ENCODE measurements at regions not wholly inside any gene's neighbourhood (a gene's known extent, or its start where the extent isn't known, plus 50 kb on each side); places are given as distances from the start of the nearest gene placed in this dataset.
"Not testable (repeated sequence)": the region's sequence is repeated elsewhere in the genome, so short reads cannot be mapped to it uniquely, and the experiment has no call there.

- CTCF ChIA-PET = interaction anchor here (0.8 to 10.7 kb wide), 2 partner anchors 11 to 744 kb away, joined by 3 to 180 read pairs; no protein-coding TSS in a partner anchor
- no peak for DNase-seq (ENCODE audit: low read depth, low spot score)
Observed at GRCh38 chr12:42020226-42020625, 124.4 kb downstream of the GXYLT1 start.

GRCh38 chr12:42019746-42020145 is 124.9 kb downstream of the GXYLT1 start:
- no peak for DNase-seq (ENCODE audit: low read depth, low spot score)
- ChIA-PET CTCF (interaction anchor here (10.7 kb wide), 1 partner anchor 743 kb away, joined by 180 read pairs; no protein-coding TSS in a partner anchor), POLR2A (no interaction called here)
- TF ChIP-seq, protein P1, sequence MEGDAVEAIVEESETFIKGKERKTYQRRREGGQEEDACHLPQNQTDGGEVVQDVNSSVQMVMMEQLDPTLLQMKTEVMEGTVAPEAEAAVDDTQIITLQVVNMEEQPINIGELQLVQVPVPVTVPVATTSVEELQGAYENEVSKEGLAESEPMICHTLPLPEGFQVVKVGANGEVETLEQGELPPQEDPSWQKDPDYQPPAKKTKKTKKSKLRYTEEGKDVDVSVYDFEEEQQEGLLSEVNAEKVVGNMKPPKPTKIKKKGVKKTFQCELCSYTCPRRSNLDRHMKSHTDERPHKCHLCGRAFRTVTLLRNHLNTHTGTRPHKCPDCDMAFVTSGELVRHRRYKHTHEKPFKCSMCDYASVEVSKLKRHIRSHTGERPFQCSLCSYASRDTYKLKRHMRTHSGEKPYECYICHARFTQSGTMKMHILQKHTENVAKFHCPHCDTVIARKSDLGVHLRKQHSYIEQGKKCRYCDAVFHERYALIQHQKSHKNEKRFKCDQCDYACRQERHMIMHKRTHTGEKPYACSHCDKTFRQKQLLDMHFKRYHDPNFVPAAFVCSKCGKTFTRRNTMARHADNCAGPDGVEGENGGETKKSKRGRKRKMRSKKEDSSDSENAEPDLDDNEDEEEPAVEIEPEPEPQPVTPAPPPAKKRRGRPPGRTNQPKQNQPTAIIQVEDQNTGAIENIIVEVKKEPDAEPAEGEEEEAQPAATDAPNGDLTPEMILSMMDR (IDR thresholded peaks at IDR 0.05; ENCODE audit: insufficient read depth, low read length, missing control alignments) = no peak
- no peak overlapping the region for H3K4me3 ChIP-seq (ENCODE audit: low read depth, low read length)

More at GRCh38 chr12:42020226-42020625, 124.4 kb downstream of the GXYLT1 start:
- H3K4me3 ChIP-seq (ENCODE audit: low read depth, low read length) = no peak overlapping the region
- POLR2A ChIA-PET = no interaction called here
- TF ChIP-seq, protein P1 (IDR thresholded peaks at IDR 0.05; ENCODE audit: insufficient read depth, low read length, missing control alignments) = no peak

GRCh38 chr12:42017051-42017450 is 127.6 kb downstream of the GXYLT1 start:
- H3K4me3 ChIP-seq (ENCODE audit: low read depth, low read length) = no peak overlapping the region
- TF ChIP-seq, protein P1 (IDR thresholded peaks at IDR 0.05; ENCODE audit: insufficient read depth, low read length, missing control alignments) = no peak
- POLR2A ChIA-PET = no interaction called here
- DNase-seq (ENCODE audit: low read depth, low spot score) = no peak
- CTCF ChIA-PET = no interaction called here

- no peak for DNase-seq (ENCODE audit: low read depth, low spot score)
- ChIA-PET POLR2A (no interaction called here), CTCF (interaction anchor here (1.1 to 1.4 kb wide), 2 partner anchors 10 to 738 kb away, joined by 4 to 12 read pairs; no protein-coding TSS in a partner anchor)
- no peak overlapping the region for H3K4me3 ChIP-seq (ENCODE audit: low read depth, low read length)
- TF ChIP-seq, protein P1 (IDR thresholded peaks at IDR 0.05; ENCODE audit: insufficient read depth, low read length, missing control alignments) = no peak
Observed at GRCh38 chr12:42015051-42015461, 129.6 kb downstream of the GXYLT1 start.

DNA sequence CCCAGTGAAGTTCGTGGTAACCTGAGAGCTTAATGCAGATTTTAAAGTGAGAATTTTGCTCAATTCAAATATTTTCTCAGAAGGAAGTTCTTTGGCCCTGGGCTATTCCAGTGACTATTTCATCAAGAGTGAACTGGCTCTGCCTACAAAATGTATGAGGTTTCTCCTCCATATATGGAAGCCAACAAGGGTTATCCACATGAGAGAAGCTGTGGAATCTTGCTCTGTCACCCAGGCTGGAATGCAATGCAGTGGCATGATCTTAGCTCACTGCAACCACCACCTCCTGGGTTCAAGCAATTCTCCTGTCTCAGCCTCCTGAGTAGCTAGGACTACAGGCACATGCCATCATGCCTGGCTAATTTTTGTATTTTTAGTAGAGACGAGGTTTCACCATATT is 132.2 kb downstream of the GXYLT1 start:
- POLR2A ChIA-PET; DNase-seq (ENCODE audit: low read depth, low spot score); H3K4me3 ChIP-seq (ENCODE audit: low read depth, low read length): not testable (repeated sequence)
- CTCF ChIA-PET = interaction anchor here (1.2 to 3.0 kb wide), 2 partner anchors 12 to 14 kb away, joined by 3 to 22 read pairs; no protein-coding TSS in a partner anchor

DNA sequence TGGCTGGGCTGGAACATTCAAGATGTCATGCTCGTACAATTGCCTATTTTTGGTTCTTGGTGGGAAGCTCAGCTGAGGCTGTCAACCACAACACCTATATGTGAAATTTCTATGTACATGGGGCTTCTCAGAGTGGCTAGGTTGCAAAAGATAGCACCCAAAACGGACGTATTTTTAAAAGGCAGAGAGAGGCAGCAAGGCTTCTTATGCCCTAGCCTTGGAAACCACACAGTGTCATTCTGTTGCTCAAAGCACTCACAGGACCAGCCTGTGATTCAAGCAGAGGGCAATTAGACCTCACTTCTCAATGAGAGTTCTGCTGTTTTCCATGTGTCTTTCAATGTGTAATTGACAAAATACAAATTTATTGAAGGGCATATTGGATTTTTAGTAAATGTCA is 134.0 kb downstream of the GXYLT1 start:
- no peak for DNase-seq (ENCODE audit: low read depth, low spot score)
- H3K4me3 ChIP-seq (ENCODE audit: low read depth, low read length) = no peak overlapping the region
- POLR2A ChIA-PET = no interaction called here
- TF ChIP-seq, protein P1 (IDR thresholded peaks at IDR 0.05; ENCODE audit: insufficient read depth, low read length, missing control alignments) = no peak
- CTCF ChIA-PET = no interaction called here

- H3K4me3 ChIP-seq (ENCODE audit: low read depth, low read length) = no peak overlapping the region
- ChIA-PET CTCF (no interaction called here), POLR2A (no interaction called here)
- TF ChIP-seq, protein P1 (IDR thresholded peaks at IDR 0.05; ENCODE audit: insufficient read depth, low read length, missing control alignments) = no peak
- DNase-seq (ENCODE audit: low read depth, low spot score) = no peak
Observed at GRCh38 chr12:42010257-42010656, 134.4 kb downstream of the GXYLT1 start.

All from AG04449 (cell line).